ENCODE measurements at regions not wholly inside any gene's neighbourhood (a gene's known extent, or its start where the extent isn't known, plus 50 kb on each side); places are given as distances from the start of the nearest gene placed in this dataset.

- no peak for DNase-seq
- Histone ChIP-seq H3K27ac (ENCODE audit: low read depth in 2 of 2, low read length in 1 of 2) (no peak overlapping the region), H3K36me3 (replicated peaks in 1 of 2; ENCODE audit: control insufficient read depth in 1 of 2, insufficient read depth in 2 of 2, low read length in 1 of 2) (no peaks in the 10 kb centered on the region), H3K4me1 (ENCODE audit: control insufficient read depth in 1 of 2, insufficient read depth in 2 of 2, low read depth in 1 of 2, low read length in 1 of 2) (peaks cover 14 to 24% of the 10 kb centered on the region in 2 experiments), H3K79me2 (ENCODE audit: insufficient read depth) (no peaks in the 10 kb centered on the region), H3K9ac (no peak overlapping the region), H3K9me2 (no peaks in the 10 kb centered on the region), H4K20me1 (ENCODE audit: insufficient read depth) (no peaks in the 10 kb centered on the region), H3F3A (replicated peaks; ENCODE audit: insufficient read depth) (peaks cover 14% of the 10 kb centered on the region), H3K4me2 (no peak overlapping the region), H3K27me3 (ENCODE audit: insufficient read depth) (no peaks in the 10 kb centered on the region), H3K9me3 (no peaks in the 10 kb centered on the region), H3K4me3 (ENCODE audit: low read depth in 2 of 2, low read length in 1 of 2) (no peak overlapping the region), H2AFZ (ENCODE audit: low read depth) (no peak overlapping the region)
- ChIA-PET CTCF (interaction anchor here (1.4 kb wide), 1 partner anchor 175 kb away, joined by 3 read pairs; no protein-coding TSS in a partner anchor), POLR2A (no interaction called here)
- WGBS (ENCODE audit: low lambda C conversion rate), result 79% methylated on average over 4 of the region's 5 CpGs
- TF ChIP-seq FOXM1 (IDR thresholded peaks at IDR 0.05; ENCODE audit: low read depth), result no peak
- TF ChIP-seq, protein P1, sequence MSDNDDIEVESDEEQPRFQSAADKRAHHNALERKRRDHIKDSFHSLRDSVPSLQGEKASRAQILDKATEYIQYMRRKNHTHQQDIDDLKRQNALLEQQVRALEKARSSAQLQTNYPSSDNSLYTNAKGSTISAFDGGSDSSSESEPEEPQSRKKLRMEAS (IDR thresholded peaks at IDR 0.05; ENCODE audit: low read depth), result no peak
- TF ChIP-seq TEAD4 (IDR thresholded peaks at IDR 0.05; ENCODE audit: borderline replicate concordance, insufficient read depth), result no peak
- TF ChIP-seq RCOR1 (IDR thresholded peaks at IDR 0.05; ENCODE audit: low read length), result no peak
- TF ChIP-seq, protein P2, sequence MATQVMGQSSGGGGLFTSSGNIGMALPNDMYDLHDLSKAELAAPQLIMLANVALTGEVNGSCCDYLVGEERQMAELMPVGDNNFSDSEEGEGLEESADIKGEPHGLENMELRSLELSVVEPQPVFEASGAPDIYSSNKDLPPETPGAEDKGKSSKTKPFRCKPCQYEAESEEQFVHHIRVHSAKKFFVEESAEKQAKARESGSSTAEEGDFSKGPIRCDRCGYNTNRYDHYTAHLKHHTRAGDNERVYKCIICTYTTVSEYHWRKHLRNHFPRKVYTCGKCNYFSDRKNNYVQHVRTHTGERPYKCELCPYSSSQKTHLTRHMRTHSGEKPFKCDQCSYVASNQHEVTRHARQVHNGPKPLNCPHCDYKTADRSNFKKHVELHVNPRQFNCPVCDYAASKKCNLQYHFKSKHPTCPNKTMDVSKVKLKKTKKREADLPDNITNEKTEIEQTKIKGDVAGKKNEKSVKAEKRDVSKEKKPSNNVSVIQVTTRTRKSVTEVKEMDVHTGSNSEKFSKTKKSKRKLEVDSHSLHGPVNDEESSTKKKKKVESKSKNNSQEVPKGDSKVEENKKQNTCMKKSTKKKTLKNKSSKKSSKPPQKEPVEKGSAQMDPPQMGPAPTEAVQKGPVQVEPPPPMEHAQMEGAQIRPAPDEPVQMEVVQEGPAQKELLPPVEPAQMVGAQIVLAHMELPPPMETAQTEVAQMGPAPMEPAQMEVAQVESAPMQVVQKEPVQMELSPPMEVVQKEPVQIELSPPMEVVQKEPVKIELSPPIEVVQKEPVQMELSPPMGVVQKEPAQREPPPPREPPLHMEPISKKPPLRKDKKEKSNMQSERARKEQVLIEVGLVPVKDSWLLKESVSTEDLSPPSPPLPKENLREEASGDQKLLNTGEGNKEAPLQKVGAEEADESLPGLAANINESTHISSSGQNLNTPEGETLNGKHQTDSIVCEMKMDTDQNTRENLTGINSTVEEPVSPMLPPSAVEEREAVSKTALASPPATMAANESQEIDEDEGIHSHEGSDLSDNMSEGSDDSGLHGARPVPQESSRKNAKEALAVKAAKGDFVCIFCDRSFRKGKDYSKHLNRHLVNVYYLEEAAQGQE (IDR thresholded peaks at IDR 0.05; ENCODE audit: low read depth, low read length), result no peak
- TF ChIP-seq, protein P3, sequence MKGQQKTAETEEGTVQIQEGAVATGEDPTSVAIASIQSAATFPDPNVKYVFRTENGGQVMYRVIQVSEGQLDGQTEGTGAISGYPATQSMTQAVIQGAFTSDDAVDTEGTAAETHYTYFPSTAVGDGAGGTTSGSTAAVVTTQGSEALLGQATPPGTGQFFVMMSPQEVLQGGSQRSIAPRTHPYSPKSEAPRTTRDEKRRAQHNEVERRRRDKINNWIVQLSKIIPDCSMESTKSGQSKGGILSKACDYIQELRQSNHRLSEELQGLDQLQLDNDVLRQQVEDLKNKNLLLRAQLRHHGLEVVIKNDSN (IDR thresholded peaks at IDR 0.05; ENCODE audit: borderline replicate concordance, low read depth), result no peak
- TF ChIP-seq SIN3A (IDR thresholded peaks at IDR 0.05; ENCODE audit: borderline replicate concordance, low read depth, low read length), result no peak
- TF ChIP-seq FOSL2 (IDR thresholded peaks at IDR 0.05; ENCODE audit: borderline replicate concordance, low read depth), result no peak
- TF ChIP-seq TAF1 (IDR thresholded peaks at IDR 0.05; ENCODE audit: borderline replicate concordance, low read depth, low read length), result no peak
- no peak for TF ChIP-seq YY1 (IDR thresholded peaks at IDR 0.05; ENCODE audit: low read depth)
- no peak for TF ChIP-seq CTCF (IDR thresholded peaks at IDR 0.05)
- TF ChIP-seq NFIC (IDR thresholded peaks at IDR 0.05; ENCODE audit: borderline replicate concordance), result no peak
- no peak for TF ChIP-seq ELF1 (IDR thresholded peaks at IDR 0.05)
- no peak for TF ChIP-seq USF2 (IDR thresholded peaks at IDR 0.05; ENCODE audit: borderline replicate concordance, low read depth, low read length)
These were observed 59.0 kb upstream of the PDZRN3 start for GRCh38 chr3:73683706-73684105.
